HEK293 (cell line): ENCODE measurements at regions not wholly inside any gene's neighbourhood (a gene's known extent, or its start where the extent isn't known, plus 50 kb on each side); places are given as distances from the start of the nearest gene placed in this dataset.

Experiments
- CTCF ChIA-PET: fragments of 350-600 bp; formaldehyde crosslinking; extraction: SDS; loops from one replicate; lab custom pipeline; 2021; ENCODE audit warnings: antibody characterized with exemption; lab: Yijun Ruan, JAX
- POLR2A ChIA-PET: fragments of 300-600 bp; formaldehyde crosslinking; extraction: SDS; loops from one replicate; lab custom pipeline; 2020; ENCODE audit warnings: antibody characterized with exemption, inconsistent platforms; lab: Yijun Ruan, JAX
- H3K27ac ChIP-seq: fragments of 200-500 bp; sonication (Bioruptor generic); 2 replicates; pipeline ENCODE4 v1.5.1; 2014; ENCODE audit warnings: low read depth, low read length, control low read depth, inconsistent platforms; ENCODE audit errors: extremely low read depth
- H3K36me3 ChIP-seq, 2 experiments: fragments of 200-500 bp in 1 of 2; sonication (Bioruptor generic) in 1 of 2; 1 replicate in 1 of 2; 2 replicates in 1 of 2; pipeline ENCODE4 v1.5.1; 2014 to 2017; ENCODE audit warnings: inconsistent platforms in 2 of 2, low read length in 2 of 2; ENCODE audit not compliant: control insufficient read depth in 2 of 2, insufficient read depth in 1 of 2
- H3K4me1 ChIP-seq: fragments of 200-500 bp; sonication (Bioruptor generic); 2 replicates; pipeline ENCODE4 v1.5.1; 2014; ENCODE audit warnings: mild to moderate bottlenecking, low read length, inconsistent platforms; ENCODE audit not compliant: control insufficient read depth, insufficient read depth
- H3K4me3 ChIP-seq: 2 replicates; pipeline ENCODE4 v1.5.1; 2011; ENCODE audit warnings: low read depth, mild to moderate bottlenecking, control low read depth, low read length, moderate library complexity
- H3K9me3 ChIP-seq: fragments of 200-500 bp; sonication (Bioruptor generic); 2 replicates; pipeline ENCODE4 v1.5.1; 2014; ENCODE audit warnings: low read depth, low read length, inconsistent platforms; ENCODE audit not compliant: control insufficient read depth, insufficient read depth
- HOXD13 ChIP-seq: sonication (generic); formaldehyde crosslinking; IDR thresholded peaks from 2 replicates; pipeline ENCODE4 v1.8.0; 2022; ENCODE audit warnings: missing genetic modification reagents, borderline replicate concordance
- KLF1 ChIP-seq: fragments of 450-650 bp; formaldehyde crosslinking; IDR thresholded peaks from 2 replicates; pipeline ENCODE4 v1.5.1; 2016; ENCODE audit warnings: missing biosample characterization, missing genetic modification characterization
- KLF17 ChIP-seq: fragments of 450-650 bp; formaldehyde crosslinking; IDR thresholded peaks from 2 replicates; pipeline ENCODE4 v1.5.1; 2016; ENCODE audit warnings: missing biosample characterization, missing genetic modification characterization
- PATZ1 ChIP-seq: fragments of 450-650 bp; formaldehyde crosslinking; IDR thresholded peaks from 2 replicates; pipeline ENCODE4 v1.5.1; 2016; ENCODE audit warnings: missing biosample characterization, missing genetic modification characterization
- PRDM1 ChIP-seq: fragments of 450-650 bp; formaldehyde crosslinking; IDR thresholded peaks from 2 replicates; pipeline ENCODE4; 2016; ENCODE audit warnings: missing biosample characterization, missing genetic modification characterization
- RBAK ChIP-seq: fragments of 450-650 bp; formaldehyde crosslinking; IDR thresholded peaks from 2 replicates; pipeline ENCODE4 v1.5.1; 2016; ENCODE audit warnings: missing biosample characterization, missing genetic modification characterization
- SALL2 ChIP-seq: fragments of 450-650 bp; formaldehyde crosslinking; IDR thresholded peaks from 2 replicates; pipeline ENCODE4 v1.5.0; 2017; ENCODE audit warnings: missing biosample characterization, mild to moderate bottlenecking, missing genetic modification characterization, borderline replicate concordance
- SCRT2 ChIP-seq: fragments of 450-650 bp; formaldehyde crosslinking; IDR thresholded peaks from 2 replicates; pipeline ENCODE4 v1.5.1; 2016; ENCODE audit warnings: missing biosample characterization, missing genetic modification characterization
- ZNF26 ChIP-seq: fragments of 450-650 bp; formaldehyde crosslinking; IDR thresholded peaks from 2 replicates; pipeline ENCODE4 v1.5.1; 2016; ENCODE audit warnings: missing biosample characterization, missing genetic modification characterization
- ZNF280D ChIP-seq: fragments of 450-650 bp; formaldehyde crosslinking; IDR thresholded peaks from 2 replicates; pipeline ENCODE4 v1.5.1; 2016; ENCODE audit warnings: missing biosample characterization, missing genetic modification characterization
- ZNF324 ChIP-seq: fragments of 450-650 bp; formaldehyde crosslinking; IDR thresholded peaks from 2 replicates; pipeline ENCODE4 v1.5.1; 2016; ENCODE audit warnings: missing biosample characterization, missing genetic modification characterization
- ZNF354C ChIP-seq: fragments of 450-650 bp; formaldehyde crosslinking; IDR thresholded peaks from 2 replicates; pipeline ENCODE4 v1.5.1; 2016; ENCODE audit warnings: missing biosample characterization, missing genetic modification characterization, low read depth, borderline replicate concordance
- ZNF426 ChIP-seq: fragments of 450-650 bp; formaldehyde crosslinking; IDR thresholded peaks from 2 replicates; pipeline ENCODE4 v1.5.1; 2017; ENCODE audit warnings: missing biosample characterization, missing genetic modification characterization, mild to moderate bottlenecking, inconsistent platforms, moderate library complexity
- ZNF488 ChIP-seq: fragments of 450-650 bp; formaldehyde crosslinking; IDR thresholded peaks from 2 replicates; pipeline ENCODE4 v1.5.1; 2016; ENCODE audit warnings: missing biosample characterization, missing genetic modification characterization
- ZNF561 ChIP-seq: fragments of 450-650 bp; IDR thresholded peaks from 2 replicates; pipeline ENCODE4 v1.5.1; 2018; ENCODE audit warnings: missing biosample characterization, missing genetic modification characterization, borderline replicate concordance
- ZNF571 ChIP-seq: fragments of 450-650 bp; formaldehyde crosslinking; IDR thresholded peaks from 2 replicates; pipeline ENCODE4 v1.5.0; 2017; ENCODE audit warnings: missing biosample characterization, missing genetic modification characterization
- ZNF791 ChIP-seq: fragments of 450-650 bp; formaldehyde crosslinking; IDR thresholded peaks from 2 replicates; pipeline ENCODE4 v1.5.1; 2016; ENCODE audit warnings: missing biosample characterization, missing genetic modification characterization

- TF ChIP-seq ZNF561 (tag by site-specific recombination) (no peak), HOXD13 (CRISPR knock-in tag) (no peak), ZNF26 (tag by site-specific recombination) (no peak), ZNF324 (tag by site-specific recombination) (no peak), ZNF280D (tag by site-specific recombination) (no peak), SCRT2 (tag by site-specific recombination) (no peak), ZNF791 (tag by site-specific recombination) (no peak)
Observed at GRCh38 chr17:63347475-63347874, 98.6 kb downstream of the CYB561 start (continued).

GRCh38 chr17:63349478-63350000, 96.6 kb downstream of the CYB561 start:
- CTCF ChIA-PET = interaction anchor here (0.6 to 0.8 kb wide), 3 partner anchors 14 to 157 kb away, joined by 3 to 4 read pairs (median 3); no protein-coding TSS in a partner anchor

GRCh38 chr17:63350364-63350763, 95.7 kb downstream of the CYB561 start:
- Histone ChIP-seq H3K4me1 (no peaks in the 10 kb centered on the region), H3K9me3 (no peaks in the 10 kb centered on the region), H3K27ac (no peak overlapping the region), H3K36me3 (peaks cover 0 to 4% of the 10 kb centered on the region in 2 experiments; a peak in 1 of 3 replicates)
- CTCF ChIA-PET = interaction anchor here (0.7 kb wide), 1 partner anchor 15 kb away, joined by 3 read pairs; no protein-coding TSS in a partner anchor
- no peak for TF ChIP-seq KLF17 (tag by site-specific recombination)
- no peak for TF ChIP-seq RBAK (tag by site-specific recombination)
- TF ChIP-seq, all 188 proteins: peak for 0
- POLR2A ChIA-PET = no interaction called here
- H3K4me3 ChIP-seq = no peak overlapping the region

More at GRCh38 chr17:63349478-63350000, 96.6 kb downstream of the CYB561 start:
- H3K4me1 ChIP-seq = no peaks in the 10 kb centered on the region
- no peak for TF ChIP-seq KLF1
- TF ChIP-seq PATZ1 = no peak
- TF ChIP-seq, all 188 proteins: peak for 0
- POLR2A ChIA-PET = no interaction called here
- no peak overlapping the region for H3K27ac ChIP-seq
- H3K9me3 ChIP-seq = no peaks in the 10 kb centered on the region
- no peaks in the 10 kb centered on the region for H3K36me3 ChIP-seq
- no peak overlapping the region for H3K4me3 ChIP-seq

- Histone ChIP-seq H3K4me3 (no peak overlapping the region), H3K36me3 (peaks cover 0 to 4% of the 10 kb centered on the region in 2 experiments; a peak in 1 of 3 replicates), H3K27ac (no peak overlapping the region), H3K9me3 (no peaks in the 10 kb centered on the region), H3K4me1 (peaks cover 2% of the 10 kb centered on the region; the same call in 1 of the 2 replicates)
- ChIA-PET POLR2A (no interaction called here), CTCF (no interaction called here)
- TF ChIP-seq PRDM1 = no peak
- TF ChIP-seq ZNF571 (tag by site-specific recombination) = no peak
- TF ChIP-seq SALL2 (tag by site-specific recombination) = no peak
- no peak for TF ChIP-seq ZNF354C
- TF ChIP-seq ZNF488 = no peak
- TF ChIP-seq ZNF426 (tag by site-specific recombination) = no peak
Observed at GRCh38 chr17:63354256-63354655, 91.8 kb downstream of the CYB561 start.
